ENCODE measurements at regions not wholly inside any gene's neighbourhood (a gene's known extent, or its start where the extent isn't known, plus 50 kb on each side); places are given as distances from the start of the nearest gene placed in this dataset.

DNA sequence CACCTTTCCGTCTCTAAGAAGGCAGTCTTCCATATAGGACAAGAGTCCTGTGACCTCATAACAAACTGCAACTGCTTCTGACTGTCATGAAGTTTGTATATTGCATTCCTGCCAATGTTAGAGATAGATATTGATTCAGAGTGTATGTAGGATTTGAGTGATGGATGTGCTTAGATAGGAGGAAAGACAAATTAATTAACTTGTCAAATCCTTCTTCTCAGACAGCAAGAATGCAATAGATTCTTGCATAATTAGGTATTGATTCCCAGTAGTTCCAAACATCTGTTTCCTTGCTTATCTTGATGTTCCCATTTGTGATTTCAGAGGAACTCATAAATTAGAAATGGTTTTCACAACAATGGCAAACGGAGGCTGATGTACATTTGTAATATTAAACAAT lies 555.3 kb downstream of the TRAM1L1 start:
- H3K4me1 ChIP-seq = no peaks in the 10 kb centered on the region
- DNase-seq = no peak
- TF ChIP-seq, protein P1, sequence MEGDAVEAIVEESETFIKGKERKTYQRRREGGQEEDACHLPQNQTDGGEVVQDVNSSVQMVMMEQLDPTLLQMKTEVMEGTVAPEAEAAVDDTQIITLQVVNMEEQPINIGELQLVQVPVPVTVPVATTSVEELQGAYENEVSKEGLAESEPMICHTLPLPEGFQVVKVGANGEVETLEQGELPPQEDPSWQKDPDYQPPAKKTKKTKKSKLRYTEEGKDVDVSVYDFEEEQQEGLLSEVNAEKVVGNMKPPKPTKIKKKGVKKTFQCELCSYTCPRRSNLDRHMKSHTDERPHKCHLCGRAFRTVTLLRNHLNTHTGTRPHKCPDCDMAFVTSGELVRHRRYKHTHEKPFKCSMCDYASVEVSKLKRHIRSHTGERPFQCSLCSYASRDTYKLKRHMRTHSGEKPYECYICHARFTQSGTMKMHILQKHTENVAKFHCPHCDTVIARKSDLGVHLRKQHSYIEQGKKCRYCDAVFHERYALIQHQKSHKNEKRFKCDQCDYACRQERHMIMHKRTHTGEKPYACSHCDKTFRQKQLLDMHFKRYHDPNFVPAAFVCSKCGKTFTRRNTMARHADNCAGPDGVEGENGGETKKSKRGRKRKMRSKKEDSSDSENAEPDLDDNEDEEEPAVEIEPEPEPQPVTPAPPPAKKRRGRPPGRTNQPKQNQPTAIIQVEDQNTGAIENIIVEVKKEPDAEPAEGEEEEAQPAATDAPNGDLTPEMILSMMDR (IDR thresholded peaks at IDR 0.05) = no peak
- TF ChIP-seq POLR2A (IDR thresholded peaks at IDR 0.05) (no peak), EP300 (IDR thresholded peaks at IDR 0.05) (no peak)
- intact Hi-C loops (cut with DNase I; ENCODE audit: low total_unique reads) = no loop called here
- H3K27me3 ChIP-seq = no peaks in the 10 kb centered on the region
- H3K4me3 ChIP-seq = no peak overlapping the region
- no peak overlapping the region for H3K27ac ChIP-seq
- H3K9me3 ChIP-seq = no peaks in the 10 kb centered on the region
- WGBS, 5 donors = 16 to 53% (median 50%) methylated on average over 2 of the region's 2 CpGs
- no peaks in the 10 kb centered on the region for H3K36me3 ChIP-seq

DNA sequence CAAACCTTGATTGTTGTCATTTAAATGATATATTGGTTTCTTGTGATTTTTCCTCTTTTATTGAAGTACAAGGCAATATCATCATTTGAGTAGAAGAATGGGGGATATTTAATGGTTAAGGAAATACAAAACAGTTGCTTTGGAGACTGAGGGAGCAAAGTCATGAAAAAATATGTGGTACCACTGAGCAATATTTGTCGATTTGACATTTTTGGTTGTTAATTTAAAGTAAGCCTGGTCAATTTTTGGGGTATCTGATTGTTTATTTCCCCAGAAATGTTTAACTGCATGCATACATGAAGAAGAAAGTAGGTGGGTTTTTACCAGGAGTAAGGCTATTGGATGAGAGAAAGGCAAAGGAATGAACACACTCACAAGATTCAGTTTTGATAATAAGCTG lies 556.2 kb downstream of the TRAM1L1 start:
- no peak for TF ChIP-seq POLR2AphosphoS5 (IDR thresholded peaks at IDR 0.05)
- no peak for TF ChIP-seq EP300 (IDR thresholded peaks at IDR 0.05)
- TF ChIP-seq, protein P1 (IDR thresholded peaks at IDR 0.05) = no peak
- TF ChIP-seq POLR2A (IDR thresholded peaks at IDR 0.05) = no peak
- Histone ChIP-seq H3K36me3 (no peaks in the 10 kb centered on the region), H3K27me3 (no peaks in the 10 kb centered on the region), H3K9me3 (no peaks in the 10 kb centered on the region), H3K27ac (no peak overlapping the region), H3K4me1 (no peaks in the 10 kb centered on the region), H3K4me3 (no peak overlapping the region)
- 80 to 93% (median 87%) methylated on average over 1 of the region's 1 CpG for WGBS, 5 donors
- DNase-seq = no peak
- intact Hi-C loops (cut with DNase I; ENCODE audit: low total_unique reads) = no loop called here

DNA sequence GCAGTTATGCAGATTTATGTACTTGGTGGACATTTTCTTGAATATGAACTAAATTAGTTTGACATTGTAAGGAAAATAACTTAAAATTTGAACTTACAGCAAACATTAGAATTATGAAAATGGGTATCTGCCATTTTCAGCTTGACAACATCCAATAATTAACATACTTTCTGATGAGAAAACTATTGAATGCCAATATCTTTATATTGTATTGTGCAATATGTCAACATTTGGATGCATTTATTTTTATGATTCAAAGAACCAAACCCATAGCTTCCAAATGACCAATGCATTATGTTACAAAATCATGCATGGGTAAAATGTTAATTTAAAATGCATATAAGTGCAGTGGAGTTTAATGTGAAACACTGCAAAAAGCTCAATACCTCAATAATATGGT lies 562.5 kb downstream of the TRAM1L1 start:
- Histone ChIP-seq H3K9me3 (peaks cover 0 to 6% (median 2%) of the 10 kb centered on the region in 4 donors), H3K4me1 (no peaks in the 10 kb centered on the region), H3K36me3 (no peaks in the 10 kb centered on the region), H3K27me3 (no peaks in the 10 kb centered on the region), H3K27ac (no peak overlapping the region), H3K4me3 (no peak overlapping the region)
- TF ChIP-seq, protein P1 (IDR thresholded peaks at IDR 0.05) = no peak
- TF ChIP-seq POLR2A (IDR thresholded peaks at IDR 0.05) (no peak), POLR2AphosphoS5 (IDR thresholded peaks at IDR 0.05) (no peak), EP300 (IDR thresholded peaks at IDR 0.05) (no peak)
- DNase-seq = no peak
- intact Hi-C loops (cut with DNase I; ENCODE audit: low total_unique reads) = no loop called here

DNA sequence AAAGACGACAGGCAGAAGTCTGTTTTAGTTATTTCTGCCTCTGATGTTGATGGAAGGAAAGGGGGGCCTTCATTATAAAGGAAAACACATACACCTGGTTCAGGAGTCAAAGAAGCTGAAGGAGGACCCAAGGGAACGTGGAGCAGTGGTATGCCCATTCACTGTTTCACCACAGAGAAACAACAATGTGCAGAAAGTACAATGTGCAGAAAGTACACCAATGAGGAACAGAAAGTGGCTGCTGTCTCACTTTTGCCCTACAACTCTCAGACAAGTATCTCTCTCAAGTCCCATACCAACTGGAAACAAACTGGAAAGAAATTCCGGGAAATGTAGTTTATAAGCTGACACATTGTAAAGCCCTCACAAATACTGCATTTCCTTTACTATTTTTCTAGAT lies 564.5 kb downstream of the TRAM1L1 start:
- Histone ChIP-seq H3K9me3 (peaks cover 0 to 11% (median 4%) of the 10 kb centered on the region in 4 donors), H3K36me3 (no peaks in the 10 kb centered on the region), H3K27ac (no peak overlapping the region), H3K27me3 (no peaks in the 10 kb centered on the region), H3K4me1 (no peaks in the 10 kb centered on the region), H3K4me3 (no peak overlapping the region)
- WGBS, 5 donors = 66 to 80% (median 77%) methylated on average over 3 of the region's 3 CpGs
- DNase-seq = no peak
- intact Hi-C loops (cut with DNase I; ENCODE audit: low total_unique reads) = no loop called here
- TF ChIP-seq, protein P1 (IDR thresholded peaks at IDR 0.05) = no peak
- TF ChIP-seq POLR2A (IDR thresholded peaks at IDR 0.05) (no peak), EP300 (IDR thresholded peaks at IDR 0.05) (no peak), POLR2AphosphoS5 (IDR thresholded peaks at IDR 0.05) (no peak)
